Thoracic aorta (tissue), 2 donors: ENCODE measurements at regions not wholly inside any gene's neighbourhood (a gene's known extent, or its start where the extent isn't known, plus 50 kb on each side); places are given as distances from the start of the nearest gene placed in this dataset.
A peak's percentile ranks its signal among the peaks of the same experiment; 100 is the strongest.

Experiments used
- ATAC-seq: fragments of 150-250 bp; one replicate; pipeline ENCODE4 v1.8.0; 2017; ENCODE audit warnings: low read depth; ENCODE audit not compliant: insufficient number of reproducible peaks, low FRiP score
- DNase-seq: peaks from one replicate; pipeline ENCODE4 v3.0.0-alpha.2; 2020; ENCODE audit warnings: low spot score
- H3K27ac ChIP-seq, 2 donors: fragments of 200-600 bp; sonication (generic); 1 replicate in 1 of 2; 2 replicates in 1 of 2; pipeline ENCODE4 v1.5.1; 2016; ENCODE audit warnings: mild to moderate bottlenecking in 2 of 2, moderate library complexity in 2 of 2
- H3K27me3 ChIP-seq: fragments of 200-600 bp; sonication (generic); replicated peaks from 2 replicates; pipeline ENCODE4 v1.6.0; 2016; ENCODE audit warnings: mild to moderate bottlenecking; ENCODE audit not compliant: insufficient read depth
- H3K36me3 ChIP-seq: fragments of 200-600 bp; sonication (generic); one replicate; pipeline ENCODE4 v1.5.1; 2016
- H3K4me1 ChIP-seq, 2 donors: fragments of 200-600 bp; sonication (generic); 1 replicate in 1 of 2; 2 replicates in 1 of 2; pipeline versions ENCODE4 v1.5.1 to v1.6.0; 2016; ENCODE audit warnings: low read depth in 2 of 2, mild to moderate bottlenecking in 1 of 2; ENCODE audit not compliant: control insufficient read depth in 1 of 2
- H3K4me3 ChIP-seq: fragments of 200-600 bp; sonication (generic); 2 replicates; pipeline ENCODE4 v1.5.1; 2016; ENCODE audit warnings: mild to moderate bottlenecking
- H3K9me3 ChIP-seq: fragments of 200-600 bp; sonication (generic); 2 replicates; pipeline ENCODE4 v1.5.1; 2016
- CTCF ChIP-seq: fragments of 200-600 bp; sonication (generic); IDR thresholded peaks from one replicate; pipeline ENCODE4 v1.5.1; 2019; ENCODE audit warnings: antibody characterized with exemption

- ATAC-seq (no peak), DNase-seq (no peak)
- H3K9me3 ChIP-seq: no peaks in the 10 kb centered on the region
- H3K27me3 ChIP-seq: no peaks in the 10 kb centered on the region
- TF ChIP-seq CTCF: no peak
- H3K4me1 ChIP-seq: no peaks in the 10 kb centered on the region
- no peaks in the 10 kb centered on the region for H3K36me3 ChIP-seq
- no peak overlapping the region for H3K27ac ChIP-seq
- no peak overlapping the region for H3K4me3 ChIP-seq
Measured at GRCh38 chr2:22340716-22341115, 1044.3 kb upstream of the KLHL29 start.

GRCh38 chr2:22347306-22347705 lies 1037.7 kb upstream of the KLHL29 start:
- no peak for TF ChIP-seq CTCF
- no peaks in the 10 kb centered on the region for H3K9me3 ChIP-seq

GRCh38 chr2:22350621-22351020 lies 1034.4 kb upstream of the KLHL29 start:
- Histone ChIP-seq H3K27me3 (no peaks in the 10 kb centered on the region), H3K4me3 (no peak overlapping the region), H3K36me3 (no peaks in the 10 kb centered on the region), H3K9me3 (no peaks in the 10 kb centered on the region), H3K4me1 (no peaks in the 10 kb centered on the region), H3K27ac (no peak overlapping the region)
- TF ChIP-seq CTCF: no peak
- no peak for DNase-seq
- no peak for ATAC-seq

More at GRCh38 chr2:22347306-22347705, 1037.7 kb upstream of the KLHL29 start:
- DNase-seq (no peak), ATAC-seq (no peak)
- H3K27ac ChIP-seq: no peak overlapping the region
- H3K4me1 ChIP-seq: no peaks in the 10 kb centered on the region
- H3K27me3 ChIP-seq: no peaks in the 10 kb centered on the region
- no peak overlapping the region for H3K4me3 ChIP-seq
- H3K36me3 ChIP-seq: no peaks in the 10 kb centered on the region

- Histone ChIP-seq H3K9me3 (no peaks in the 10 kb centered on the region), H3K4me3 (no peak overlapping the region), H3K27me3 (no peaks in the 10 kb centered on the region), H3K4me1 (no peaks in the 10 kb centered on the region), H3K27ac (no peak overlapping the region), H3K36me3 (no peaks in the 10 kb centered on the region)
- ATAC-seq (no peak), DNase-seq (no peak)
- peak; percentile 78 for TF ChIP-seq CTCF
Measured at GRCh38 chr2:22355816-22356433, 1029.1 kb upstream of the KLHL29 start.

GRCh38 chr2:22359071-22359672 lies 1025.8 kb upstream of the KLHL29 start:
- no peaks in the 10 kb centered on the region for H3K27me3 ChIP-seq
- H3K36me3 ChIP-seq: no peaks in the 10 kb centered on the region
- DNase-seq (no peak), ATAC-seq (no peak)
- H3K4me3 ChIP-seq: no peak overlapping the region
- no peaks in the 10 kb centered on the region for H3K4me1 ChIP-seq
- no peaks in the 10 kb centered on the region for H3K9me3 ChIP-seq
- H3K27ac ChIP-seq: no peak overlapping the region
- no peak for TF ChIP-seq CTCF
